ENCODE measurements at regions not wholly inside any gene's neighbourhood (a gene's known extent, or its start where the extent isn't known, plus 50 kb on each side); places are given as distances from the start of the nearest gene placed in this dataset.
"Not testable (repeated sequence)": the region's sequence is repeated elsewhere in the genome, so short reads cannot be mapped to it uniquely, and the experiment has no call there.

GRCh38 chr7:7002418-7003062 lies 176.5 kb upstream of the CCZ1B start:
- no peak for ATAC-seq
- H3K36me3 ChIP-seq = no peaks in the 10 kb centered on the region

GRCh38 chr7:7005303-7005702 lies 177.0 kb upstream of the C1GALT1 start:
- Histone ChIP-seq H3K9me3 (peaks cover 0 to 1% of the 10 kb centered on the region in 2 donors), H3K27me3 (no peaks in the 10 kb centered on the region), H3K36me3 (no peaks in the 10 kb centered on the region), H3K4me1 (no peaks in the 10 kb centered on the region), H3K4me3 (no peak overlapping the region), H3K27ac (no peak overlapping the region)
- ATAC-seq = no peak
- DNase-seq = no peak
- intact Hi-C loops (cut with DNase I) = no loop called here
- no peak for TF ChIP-seq CTCF (IDR thresholded peaks at IDR 0.05)

More at GRCh38 chr7:7002418-7003062, 176.5 kb upstream of the CCZ1B start:
- no peak for TF ChIP-seq CTCF (IDR thresholded peaks at IDR 0.05)
- no peak for DNase-seq
- no peaks in the 10 kb centered on the region for H3K27me3 ChIP-seq
- no peak overlapping the region for H3K27ac ChIP-seq
- H3K9me3 ChIP-seq = peaks cover 0 to 14% of the 10 kb centered on the region in 2 donors
- H3K4me1 ChIP-seq = no peaks in the 10 kb centered on the region
- intact Hi-C loops (cut with DNase I) = no loop called here
- no peak overlapping the region for H3K4me3 ChIP-seq

- H3K36me3 ChIP-seq; H3K9me3 ChIP-seq; ATAC-seq; intact Hi-C loops (cut with DNase I); H3K27me3 ChIP-seq; H3K4me1 ChIP-seq; DNase-seq; H3K4me3 ChIP-seq; H3K27ac ChIP-seq: not testable (repeated sequence)
These were observed 176.4 kb upstream of the C1GALT1 start for GRCh38 chr7:7005949-7006348.

GRCh38 chr7:7011241-7011640 lies 171.1 kb upstream of the C1GALT1 start:
- ATAC-seq; H3K27me3 ChIP-seq; H3K4me3 ChIP-seq; H3K4me1 ChIP-seq; DNase-seq; H3K27ac ChIP-seq; intact Hi-C loops (cut with DNase I); H3K36me3 ChIP-seq; H3K9me3 ChIP-seq: not testable (repeated sequence)

GRCh38 chr7:7011751-7012150 lies 170.6 kb upstream of the C1GALT1 start:
- H3K4me3 ChIP-seq; ATAC-seq; H3K4me1 ChIP-seq; H3K9me3 ChIP-seq; H3K27me3 ChIP-seq; intact Hi-C loops (cut with DNase I); DNase-seq; H3K27ac ChIP-seq; H3K36me3 ChIP-seq: not testable (repeated sequence)

- no peak for DNase-seq
- no peak for TF ChIP-seq CTCF (IDR thresholded peaks at IDR 0.05)
- Histone ChIP-seq H3K36me3 (no peaks in the 10 kb centered on the region), H3K9me3 (no peaks in the 10 kb centered on the region), H3K27me3 (no peaks in the 10 kb centered on the region), H3K4me1 (no peaks in the 10 kb centered on the region), H3K4me3 (no peak overlapping the region), H3K27ac (no peak overlapping the region)
- intact Hi-C loops (cut with DNase I) = no loop called here
- ATAC-seq = no peak
These were observed 167.3 kb upstream of the C1GALT1 start for GRCh38 chr7:7014827-7015595.
